Fibroblast of mammary gland (primary cell): ENCODE measurements at regions not wholly inside any gene's neighbourhood (a gene's known extent, or its start where the extent isn't known, plus 50 kb on each side); places are given as distances from the start of the nearest gene placed in this dataset.

Experiments used
- DNase-seq: peaks from one replicate; pipeline ENCODE4 v3.0.0-alpha.2; 2010; ENCODE audit warnings: low read depth
- H3K4me3 ChIP-seq: 2 replicates; pipeline ENCODE4 v1.5.1; 2011; ENCODE audit warnings: low read depth, mild to moderate bottlenecking, low read length, moderate library complexity; ENCODE audit not compliant: control insufficient read depth
- CTCF ChIP-seq: conservative IDR thresholded peaks from 2 replicates; pipeline ENCODE4 v1.5.1; 2011; ENCODE audit warnings: low read depth, low read length, inconsistent platforms; ENCODE audit not compliant: control insufficient read depth, insufficient read depth

GRCh38 chr15:94943888-94944287, 712.5 kb downstream of the MCTP2 start:
- H3K4me3 ChIP-seq = no peak overlapping the region
- DNase-seq = no peak
- no peak for TF ChIP-seq CTCF

DNA sequence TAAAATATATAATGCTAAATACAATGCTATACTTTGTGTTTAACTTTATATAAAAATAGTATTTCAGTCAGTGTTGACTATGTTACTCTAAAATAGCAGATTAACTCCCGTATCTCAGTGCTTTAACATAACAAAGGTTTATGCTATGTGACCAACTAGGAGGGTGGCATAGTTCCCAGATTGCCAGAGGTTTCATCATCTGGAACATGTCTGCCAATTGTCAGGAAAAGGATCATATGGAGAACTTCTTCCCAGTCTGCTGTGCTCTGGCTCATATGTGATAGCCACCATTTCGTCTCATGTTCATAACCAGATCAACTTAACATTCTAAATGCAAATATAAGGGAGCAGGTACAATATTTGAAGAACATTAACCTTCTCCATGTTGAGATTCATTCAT, 720.2 kb downstream of the MCTP2 start:
- no peak for TF ChIP-seq CTCF
- no peak overlapping the region for H3K4me3 ChIP-seq
- no peak for DNase-seq

DNA sequence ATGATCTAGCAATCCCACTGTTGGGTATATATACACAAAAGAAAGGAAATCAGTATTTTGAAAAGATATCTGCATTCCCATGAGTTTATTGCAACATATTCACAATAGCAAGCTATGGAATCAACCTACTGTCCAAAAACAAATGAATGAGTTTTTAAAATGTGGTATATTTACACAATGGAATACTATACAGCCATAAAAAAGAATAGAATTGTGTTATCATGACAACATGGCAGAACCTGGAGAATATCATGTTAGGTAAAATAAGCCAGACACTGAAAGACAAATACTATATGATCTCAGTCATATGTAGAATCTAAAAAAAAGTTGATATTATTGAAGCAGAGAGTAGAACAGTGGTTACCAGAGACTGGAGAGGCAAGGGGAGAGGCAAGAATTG, 732.6 kb downstream of the MCTP2 start:
- DNase-seq = no peak
- no peak overlapping the region for H3K4me3 ChIP-seq
- TF ChIP-seq CTCF = no peak

DNA sequence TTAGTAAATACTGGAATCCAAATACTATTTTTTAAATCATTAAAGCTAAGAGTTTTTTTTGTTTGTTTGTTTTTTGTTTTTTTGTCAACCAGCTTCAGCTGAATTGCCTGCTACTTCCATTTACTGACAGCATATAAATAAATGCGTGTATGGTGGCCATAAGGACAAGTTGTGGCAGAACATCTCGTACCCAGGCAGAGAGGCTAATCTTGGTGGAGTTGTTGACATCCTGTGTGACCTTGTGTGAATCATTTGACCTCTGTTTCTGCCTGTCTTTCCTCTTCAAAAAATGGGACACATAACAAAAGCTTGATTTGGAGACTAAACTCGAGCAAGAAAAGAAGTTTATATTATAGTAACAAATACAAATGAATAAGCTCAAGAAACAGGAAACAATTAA, 734.2 kb downstream of the MCTP2 start:
- DNase-seq = peak; percentile 38
- H3K4me3 ChIP-seq = no peak overlapping the region
- TF ChIP-seq CTCF = no peak

DNA sequence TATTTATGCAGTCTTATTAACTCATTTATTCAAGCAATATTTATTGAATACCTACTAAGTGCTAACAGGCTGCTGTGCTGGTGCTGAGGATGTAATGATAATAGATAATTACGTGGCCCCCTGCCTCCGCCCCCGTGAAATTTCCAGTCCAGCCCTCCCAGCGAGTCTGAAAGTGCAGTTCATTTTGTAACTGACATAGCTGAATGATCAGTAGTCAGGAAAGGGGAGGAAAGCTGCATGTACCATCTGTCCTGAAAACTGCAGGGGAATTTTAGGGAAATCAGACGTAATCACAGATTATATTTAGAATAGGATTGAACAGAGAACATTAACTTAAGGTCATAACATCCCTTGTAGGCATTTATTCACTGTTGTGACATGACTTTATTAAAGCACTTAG, 736.8 kb downstream of the MCTP2 start:
- no peak for DNase-seq
- TF ChIP-seq CTCF = no peak
- no peak overlapping the region for H3K4me3 ChIP-seq

DNA sequence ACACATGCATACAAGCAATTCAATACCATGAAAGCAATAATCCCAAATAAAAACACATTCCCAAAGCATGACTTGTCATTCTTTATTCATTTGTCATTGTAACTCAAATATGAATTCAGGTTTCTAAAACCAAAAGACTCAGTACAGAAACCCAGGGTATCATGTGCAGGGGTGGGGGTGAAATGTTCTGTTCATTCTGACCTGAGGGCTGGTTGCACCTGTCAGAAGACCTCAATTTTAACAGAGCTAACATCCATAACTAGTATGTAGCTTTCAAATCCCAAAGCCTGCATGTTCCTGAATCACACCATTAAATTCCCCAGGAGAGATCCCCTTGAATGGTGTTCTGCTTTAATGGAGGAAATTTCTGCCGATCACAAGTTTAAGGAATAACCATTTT, 738.7 kb downstream of the MCTP2 start:
- TF ChIP-seq CTCF = no peak
- no peak overlapping the region for H3K4me3 ChIP-seq
- no peak for DNase-seq

DNA sequence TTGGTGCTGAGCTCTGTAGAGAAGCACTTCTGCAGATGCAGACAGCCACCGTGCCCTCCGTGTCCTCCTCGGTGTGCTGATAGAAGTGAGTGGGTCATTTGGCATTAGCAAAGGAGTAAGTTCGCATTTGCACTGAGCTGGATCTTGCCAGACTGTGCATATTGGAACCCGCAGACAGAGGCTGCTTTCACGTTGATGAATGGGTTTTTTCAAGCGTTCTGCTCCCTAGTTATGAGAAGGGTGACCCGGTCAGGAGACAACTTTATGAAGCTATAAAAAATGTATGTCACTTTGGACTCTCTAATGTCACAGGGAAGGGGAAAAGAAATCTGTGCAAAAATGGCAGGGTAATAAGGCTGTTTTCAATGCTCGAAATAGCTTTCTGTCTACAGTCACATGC, 739.4 kb downstream of the MCTP2 start:
- no peak for TF ChIP-seq CTCF
- DNase-seq = no peak
- no peak overlapping the region for H3K4me3 ChIP-seq
